Mesothelial cell of epicardium (in vitro differentiated cells): ENCODE measurements at regions not wholly inside any gene's neighbourhood (a gene's known extent, or its start where the extent isn't known, plus 50 kb on each side); places are given as distances from the start of the nearest gene placed in this dataset.

Experiments used
- DNase-seq, 2 experiments: peaks; one replicate each; pipeline ENCODE4 v3.0.0; 2021; ENCODE audit warnings: low spot score in 2 of 2; ENCODE audit not compliant: unreplicated experiment in 2 of 2
- H3K27ac Mint-ChIP-seq: 2 replicates; pipeline ENCODE4 v1.8.0; 2021; ENCODE audit warnings: mixed read lengths
- H3K27me3 Mint-ChIP-seq: 2 replicates; pipeline ENCODE4 v1.8.0; 2021; ENCODE audit warnings: low read depth, mixed read lengths
- H3K36me3 Mint-ChIP-seq: 2 replicates; pipeline ENCODE4 v1.8.0; 2021; ENCODE audit warnings: mixed read lengths
- H3K4me1 Mint-ChIP-seq: 2 replicates; pipeline ENCODE4 v1.8.0; 2021; ENCODE audit warnings: mixed read lengths
- H3K4me3 Mint-ChIP-seq: 2 replicates; pipeline ENCODE4 v1.8.0; 2021; ENCODE audit warnings: mild to moderate bottlenecking, moderate library complexity, mixed read lengths
- H3K9me3 Mint-ChIP-seq: 2 replicates; pipeline ENCODE4 v1.8.0; 2021; ENCODE audit warnings: mixed read lengths
- TF ChIP-seq, protein P1 (sequence below): fragments of 200-600 bp; sonication (generic); IDR thresholded peaks from one replicate; pipeline ENCODE4 v1.5.0; 2021; ENCODE audit warnings: antibody characterized with exemption; ENCODE audit not compliant: unreplicated experiment

DNA sequence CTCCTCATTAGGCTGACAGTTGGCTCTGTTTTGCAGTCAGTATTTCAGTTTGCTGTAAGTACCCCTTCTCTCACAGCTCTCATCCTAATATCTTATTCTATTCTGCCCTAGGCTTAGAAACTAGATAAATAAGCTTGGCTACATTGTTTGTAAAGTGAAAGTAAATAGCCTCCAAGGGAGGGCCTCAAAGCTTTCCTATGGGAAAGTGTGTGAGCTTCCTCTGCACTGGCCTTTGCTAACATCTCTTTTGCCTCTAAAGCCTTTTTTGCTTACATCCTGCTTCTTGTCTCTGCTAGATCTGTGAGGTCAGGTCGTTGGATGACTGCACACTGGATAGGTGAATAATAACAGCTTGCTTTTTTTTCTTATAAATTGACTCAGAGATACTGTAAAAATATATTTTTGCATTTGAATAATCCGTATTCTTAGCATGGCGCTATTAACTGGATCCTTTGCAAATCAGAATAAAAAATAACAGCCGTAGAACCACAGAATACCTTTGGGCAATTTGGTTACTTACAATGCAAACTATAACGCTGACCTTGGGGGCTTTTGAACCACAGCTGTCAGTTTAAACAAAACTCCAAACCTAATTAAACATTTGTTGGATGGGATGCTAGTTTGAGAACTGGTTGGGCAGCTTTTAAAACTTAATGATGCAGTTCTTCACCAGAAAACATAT is 55.1 kb downstream of the TTC6 start:
- H3K4me3 Mint-ChIP-seq: no peak overlapping the region
- no peaks in the 10 kb centered on the region for H3K9me3 Mint-ChIP-seq
- peaks cover 4% of the 10 kb centered on the region for H3K27me3 Mint-ChIP-seq
- H3K27ac Mint-ChIP-seq: no peak overlapping the region
- no peak for DNase-seq
- H3K36me3 Mint-ChIP-seq: no peaks in the 10 kb centered on the region
- H3K4me1 Mint-ChIP-seq: peaks cover 19% of the 10 kb centered on the region
- TF ChIP-seq, protein P1, sequence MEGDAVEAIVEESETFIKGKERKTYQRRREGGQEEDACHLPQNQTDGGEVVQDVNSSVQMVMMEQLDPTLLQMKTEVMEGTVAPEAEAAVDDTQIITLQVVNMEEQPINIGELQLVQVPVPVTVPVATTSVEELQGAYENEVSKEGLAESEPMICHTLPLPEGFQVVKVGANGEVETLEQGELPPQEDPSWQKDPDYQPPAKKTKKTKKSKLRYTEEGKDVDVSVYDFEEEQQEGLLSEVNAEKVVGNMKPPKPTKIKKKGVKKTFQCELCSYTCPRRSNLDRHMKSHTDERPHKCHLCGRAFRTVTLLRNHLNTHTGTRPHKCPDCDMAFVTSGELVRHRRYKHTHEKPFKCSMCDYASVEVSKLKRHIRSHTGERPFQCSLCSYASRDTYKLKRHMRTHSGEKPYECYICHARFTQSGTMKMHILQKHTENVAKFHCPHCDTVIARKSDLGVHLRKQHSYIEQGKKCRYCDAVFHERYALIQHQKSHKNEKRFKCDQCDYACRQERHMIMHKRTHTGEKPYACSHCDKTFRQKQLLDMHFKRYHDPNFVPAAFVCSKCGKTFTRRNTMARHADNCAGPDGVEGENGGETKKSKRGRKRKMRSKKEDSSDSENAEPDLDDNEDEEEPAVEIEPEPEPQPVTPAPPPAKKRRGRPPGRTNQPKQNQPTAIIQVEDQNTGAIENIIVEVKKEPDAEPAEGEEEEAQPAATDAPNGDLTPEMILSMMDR: no peak

DNA sequence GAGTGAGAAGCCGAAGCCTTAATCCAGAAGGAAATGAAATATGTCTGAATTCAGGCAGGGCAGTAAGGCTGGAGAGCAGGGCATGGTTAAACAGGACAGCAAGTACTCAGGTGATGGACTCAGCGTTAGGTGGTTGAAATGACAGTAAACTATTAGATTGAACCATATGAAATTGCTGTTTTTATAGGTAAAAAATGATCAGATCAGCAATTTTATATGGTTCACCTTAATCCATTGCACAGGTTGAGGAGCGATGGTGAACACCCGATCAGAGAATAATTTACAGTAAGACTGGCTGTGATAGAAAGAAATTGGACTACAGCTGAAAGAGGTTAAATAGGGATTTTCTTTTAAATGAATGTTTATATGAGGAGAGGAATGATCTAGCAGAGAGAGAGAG is 56.6 kb downstream of the TTC6 start:
- H3K4me1 Mint-ChIP-seq: peaks cover 20% of the 10 kb centered on the region

DNA sequence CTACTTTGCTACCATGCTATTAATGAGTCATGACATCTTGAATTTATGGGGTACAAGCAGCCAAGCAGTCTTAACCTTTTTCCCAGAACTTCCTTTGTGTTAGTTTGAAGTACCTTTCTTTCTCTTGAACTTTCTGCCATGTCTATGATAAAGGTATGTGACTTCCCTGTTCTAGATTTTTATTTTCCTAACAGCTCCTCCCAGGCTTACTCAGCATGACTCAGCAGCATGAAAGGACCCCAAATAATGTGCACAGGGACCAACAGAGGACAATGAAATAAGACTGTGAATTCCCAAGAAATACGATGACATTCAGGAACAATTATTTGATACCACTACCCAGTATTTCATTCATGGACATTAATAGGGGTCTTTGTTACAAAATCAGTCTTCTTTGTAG is 60.0 kb downstream of the TTC6 start:
- peaks cover 17% of the 10 kb centered on the region for H3K4me1 Mint-ChIP-seq
- TF ChIP-seq, protein P1: no peak
- no peak overlapping the region for H3K4me3 Mint-ChIP-seq
- DNase-seq: no peak
- H3K27me3 Mint-ChIP-seq: no peaks in the 10 kb centered on the region
- peaks cover 5% of the 10 kb centered on the region for H3K9me3 Mint-ChIP-seq
- no peak overlapping the region for H3K27ac Mint-ChIP-seq
- H3K36me3 Mint-ChIP-seq: no peaks in the 10 kb centered on the region

More for the DNA sequence above, 56.6 kb downstream of the TTC6 start:
- TF ChIP-seq, protein P1: no peak
- no peaks in the 10 kb centered on the region for H3K36me3 Mint-ChIP-seq
- no peak overlapping the region for H3K27ac Mint-ChIP-seq
- no peak for DNase-seq
- no peaks in the 10 kb centered on the region for H3K9me3 Mint-ChIP-seq
- no peaks in the 10 kb centered on the region for H3K27me3 Mint-ChIP-seq
- no peak overlapping the region for H3K4me3 Mint-ChIP-seq

DNA sequence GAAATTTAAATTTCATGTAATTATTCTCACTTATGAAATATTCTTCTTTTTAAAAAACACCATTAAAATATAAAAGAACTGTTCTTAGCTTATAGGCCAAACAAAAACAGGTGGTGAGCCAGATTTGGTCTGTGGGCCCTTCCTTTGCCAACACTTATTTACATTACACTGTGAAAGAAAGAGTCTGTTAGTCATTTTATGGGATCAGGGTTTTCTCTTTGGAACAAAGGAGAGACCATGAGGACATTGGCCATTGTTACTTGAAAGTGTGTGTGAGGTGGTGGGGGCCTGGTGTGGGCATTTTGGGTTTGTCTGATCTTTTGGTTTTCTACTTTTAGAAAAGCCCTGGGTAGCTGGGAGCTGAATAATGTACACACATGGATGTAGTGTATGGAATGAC is 62.7 kb downstream of the TTC6 start:
- no peaks in the 10 kb centered on the region for H3K36me3 Mint-ChIP-seq
- no peak overlapping the region for H3K27ac Mint-ChIP-seq
- no peak overlapping the region for H3K4me3 Mint-ChIP-seq
- H3K4me1 Mint-ChIP-seq: peaks cover 6% of the 10 kb centered on the region
- no peak for DNase-seq
- peaks cover 29% of the 10 kb centered on the region for H3K9me3 Mint-ChIP-seq
- TF ChIP-seq, protein P1: no peak
- H3K27me3 Mint-ChIP-seq: no peaks in the 10 kb centered on the region

DNA sequence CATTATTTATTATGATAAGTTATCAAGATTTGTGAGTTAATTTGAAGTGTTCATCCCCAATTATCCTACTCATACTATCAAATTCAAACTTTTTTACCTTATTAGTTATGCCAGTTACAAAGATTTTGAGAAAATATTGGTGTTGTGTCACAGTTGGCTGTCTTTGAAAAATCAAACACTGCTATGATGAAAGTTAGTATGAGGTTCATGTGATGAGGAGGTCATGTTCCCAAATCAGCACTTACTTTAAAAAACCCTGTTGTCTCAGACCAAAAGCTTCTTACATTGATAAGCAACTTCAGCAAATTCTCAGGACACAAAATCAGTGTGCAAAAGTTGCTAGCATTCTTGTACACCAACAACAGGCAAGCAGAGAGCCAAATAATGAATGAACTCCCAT is 68.1 kb downstream of the TTC6 start:
- no peaks in the 10 kb centered on the region for H3K36me3 Mint-ChIP-seq
- peaks cover 39% of the 10 kb centered on the region for H3K9me3 Mint-ChIP-seq
- H3K27ac Mint-ChIP-seq: no peak overlapping the region
- peaks cover 3% of the 10 kb centered on the region for H3K27me3 Mint-ChIP-seq
- H3K4me3 Mint-ChIP-seq: no peak overlapping the region
- no peaks in the 10 kb centered on the region for H3K4me1 Mint-ChIP-seq
- TF ChIP-seq, protein P1: no peak
- DNase-seq: no peak
